Stomach (tissue), 4 donors: ENCODE measurements at regions not wholly inside any gene's neighbourhood (a gene's known extent, or its start where the extent isn't known, plus 50 kb on each side); places are given as distances from the start of the nearest gene placed in this dataset.

Source experiments
- POLR2A ChIP-seq, 4 donors: fragments of 450-650 bp; IDR thresholded peaks; one replicate each; pipeline ENCODE4 v1.6.1; 2016; ENCODE audit warnings: antibody characterized with exemption in 4 of 4, control low read depth in 2 of 4, mild to moderate bottlenecking in 1 of 4, moderate library complexity in 1 of 4
- POLR2AphosphoS5 ChIP-seq, 3 donors: sonication (generic); formaldehyde crosslinking; IDR thresholded peaks; one replicate each; pipeline ENCODE4 v1.6.1; 2016; ENCODE audit warnings: antibody characterized with exemption in 3 of 3
- TF ChIP-seq, protein P1 (sequence below), 7 experiments: fragments of 450-650 bp in 4 of 7; fragments of 200-600 bp in 3 of 7; sonication (generic) in 3 of 7; IDR thresholded peaks; one replicate each; pipeline ENCODE4 v1.5.1; 2016 to 2019; ENCODE audit warnings: antibody characterized with exemption in 7 of 7, control low read depth in 2 of 7, mild to moderate bottlenecking in 1 of 7

DNA sequence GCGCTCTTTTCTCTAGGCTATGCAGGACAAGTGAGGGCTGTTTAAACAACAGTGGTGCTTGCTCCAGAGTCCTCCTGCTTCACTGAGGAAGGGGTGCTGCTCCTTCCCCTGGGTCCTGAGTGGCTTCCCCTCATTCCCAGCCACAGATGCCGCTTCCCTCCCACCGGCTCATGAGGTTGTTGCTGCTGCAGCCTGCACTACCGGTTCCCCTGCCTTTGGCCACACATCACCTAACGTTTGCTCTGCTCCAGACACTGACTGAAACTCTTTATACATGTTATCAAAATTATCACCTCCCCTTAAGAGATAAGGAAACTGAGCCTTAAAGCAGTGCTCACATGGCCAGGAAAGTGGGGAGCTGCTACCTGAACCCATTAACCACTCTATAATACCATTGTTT, 130.8 kb upstream of the LGALSL start:
- TF ChIP-seq, protein P1, sequence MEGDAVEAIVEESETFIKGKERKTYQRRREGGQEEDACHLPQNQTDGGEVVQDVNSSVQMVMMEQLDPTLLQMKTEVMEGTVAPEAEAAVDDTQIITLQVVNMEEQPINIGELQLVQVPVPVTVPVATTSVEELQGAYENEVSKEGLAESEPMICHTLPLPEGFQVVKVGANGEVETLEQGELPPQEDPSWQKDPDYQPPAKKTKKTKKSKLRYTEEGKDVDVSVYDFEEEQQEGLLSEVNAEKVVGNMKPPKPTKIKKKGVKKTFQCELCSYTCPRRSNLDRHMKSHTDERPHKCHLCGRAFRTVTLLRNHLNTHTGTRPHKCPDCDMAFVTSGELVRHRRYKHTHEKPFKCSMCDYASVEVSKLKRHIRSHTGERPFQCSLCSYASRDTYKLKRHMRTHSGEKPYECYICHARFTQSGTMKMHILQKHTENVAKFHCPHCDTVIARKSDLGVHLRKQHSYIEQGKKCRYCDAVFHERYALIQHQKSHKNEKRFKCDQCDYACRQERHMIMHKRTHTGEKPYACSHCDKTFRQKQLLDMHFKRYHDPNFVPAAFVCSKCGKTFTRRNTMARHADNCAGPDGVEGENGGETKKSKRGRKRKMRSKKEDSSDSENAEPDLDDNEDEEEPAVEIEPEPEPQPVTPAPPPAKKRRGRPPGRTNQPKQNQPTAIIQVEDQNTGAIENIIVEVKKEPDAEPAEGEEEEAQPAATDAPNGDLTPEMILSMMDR (IDR thresholded peaks at IDR 0.05), result no peak
- TF ChIP-seq POLR2A (IDR thresholded peaks at IDR 0.05) (no peak), POLR2AphosphoS5 (IDR thresholded peaks at IDR 0.05) (no peak)
